HCT116 (cell line): ENCODE measurements at regions not wholly inside any gene's neighbourhood (a gene's known extent, or its start where the extent isn't known, plus 50 kb on each side); places are given as distances from the start of the nearest gene placed in this dataset.

ENCODE experiments used
- ATAC-seq: fragments of 200-7000 bp; cut with Tn5 transposase; 2 replicates; pipeline ENCODE4 v1.9.1; 2020; ENCODE audit warnings: mild to moderate bottlenecking, moderate library complexity
- BruUV-seq: library from RNA; stranded (reverse); fragments of 400-500 nt; replicated peaks from 2 replicates; lab custom pipeline; 2021; lab: Mats Ljungman, UMichigan
- CTCF ChIA-PET: fragments of 300-600 bp; sonication (Branson Sonifier 250); formaldehyde crosslinking; loops from one replicate; lab custom pipeline; 2021; ENCODE audit warnings: antibody characterized with exemption; lab: Charles Lee
- POLR2A ChIA-PET: fragments of 300-600, 350-600 bp; sonication (Branson Sonifier 250); formaldehyde crosslinking; loops from one replicate; lab custom pipeline; 2021; ENCODE audit warnings: antibody characterized with exemption; lab: Charles Lee
- RAD21 ChIA-PET, 2 experiments: fragments of 300-600 bp; sonication (Branson Sonifier 250); formaldehyde crosslinking; loops; one replicate each; lab custom pipeline; 2023; ENCODE audit warnings: low total read pairs in 2 of 2; ENCODE audit not compliant: uncharacterized antibody in 2 of 2, unreplicated experiment in 2 of 2, low non-redundant PET in 1 of 2; lab: Charles Lee
- DNase-seq: peaks from one replicate; pipeline ENCODE4 v3.0.0-alpha.2; 2010; ENCODE audit warnings: low read depth, low spot score
- H2AFZ ChIP-seq: fragments of 200-600 bp; shearing (Covaris generic), sonication (generic); 2 replicates; pipeline ENCODE4 v1.6.1; 2017; ENCODE audit warnings: low read depth, mixed run types, mixed read lengths, antibody characterized with exemption, low read length; ENCODE audit not compliant: poor library complexity, severe bottlenecking
- H3K27ac ChIP-seq: 2 replicates; pipeline ENCODE4 v1.5.1; 2012; ENCODE audit warnings: low read depth, low read length
- H3K27me3 ChIP-seq: fragments of 200-600 bp; sonication (generic); 2 replicates; pipeline ENCODE4 v1.6.1; 2016; ENCODE audit warnings: mixed run types, low read length, mixed read lengths; ENCODE audit not compliant: insufficient read depth
- H3K36me3 ChIP-seq, 2 experiments: fragments of 200-500 bp in 1 of 2; fragments of 200-600 bp in 1 of 2; sonication (Bioruptor generic) in 1 of 2; sonication (generic) in 1 of 2; 2 replicates each; pipeline versions ENCODE4 v1.5.1 to v1.6.1; 2014 to 2016; ENCODE audit warnings: low read length in 2 of 2, inconsistent platforms in 1 of 2, mixed read lengths in 1 of 2, mixed run types in 1 of 2; ENCODE audit not compliant: insufficient read depth in 2 of 2, control insufficient read depth in 1 of 2
- H3K4me1 ChIP-seq, 2 experiments: fragments of 200-600 bp in 1 of 2; sonication (generic) in 1 of 2; 2 replicates each; pipeline versions ENCODE4 v1.5.1 to v1.6.1; 2012 to 2017; ENCODE audit warnings: low read length in 2 of 2, inconsistent platforms in 1 of 2, mild to moderate bottlenecking in 1 of 2, mixed read lengths in 1 of 2, mixed run types in 1 of 2, moderate library complexity in 1 of 2; ENCODE audit not compliant: insufficient read depth in 2 of 2, control insufficient read depth in 1 of 2
- H3K4me2 ChIP-seq: fragments of 200-600 bp; sonication (generic); 2 replicates; pipeline ENCODE4 v1.6.1; 2017; ENCODE audit warnings: mixed run types, low read length, mixed read lengths
- H3K4me3 ChIP-seq, 2 experiments: fragments of 200-600 bp in 1 of 2; sonication (generic) in 1 of 2; replicated peaks in 1 of 2; 2 replicates each; pipeline ENCODE4 v1.5.1; 2011 to 2016; ENCODE audit warnings: low read length in 2 of 2, control low read depth in 1 of 2, low read depth in 1 of 2, mild to moderate bottlenecking in 1 of 2, mixed read lengths in 1 of 2, mixed run types in 1 of 2
- H3K79me2 ChIP-seq: fragments of 200-600 bp; sonication (generic); 2 replicates; pipeline ENCODE4 v1.6.1; 2017; ENCODE audit warnings: mild to moderate bottlenecking, mixed run types, low read length, moderate library complexity, mixed read lengths; ENCODE audit not compliant: insufficient read depth
- H3K9ac ChIP-seq: fragments of 200-600 bp; sonication (generic); 2 replicates; pipeline ENCODE4 v1.6.1; 2016; ENCODE audit warnings: low read length, mixed read lengths
- H3K9me2 ChIP-seq: fragments of 200-600 bp; sonication (generic), shearing (Covaris generic); 2 replicates; pipeline ENCODE4 v1.6.1; 2017; ENCODE audit warnings: mixed run types, mild to moderate bottlenecking, moderate library complexity; ENCODE audit not compliant: insufficient read depth
- H3K9me3 ChIP-seq, 2 experiments: fragments of 200-500 bp in 1 of 2; fragments of 200-600 bp in 1 of 2; sonication (Bioruptor generic) in 1 of 2; sonication (generic) in 1 of 2; 2 replicates each; pipeline ENCODE4 v1.6.1; 2014 to 2017; ENCODE audit warnings: low read length in 2 of 2, mixed read lengths in 2 of 2, inconsistent platforms in 1 of 2, low read depth in 1 of 2, mild to moderate bottlenecking in 1 of 2, mixed run types in 1 of 2, moderate library complexity in 1 of 2; ENCODE audit not compliant: control insufficient read depth in 1 of 2, insufficient read depth in 1 of 2
- H4K20me1 ChIP-seq: fragments of 200-600 bp; sonication (generic), shearing (Covaris generic); 2 replicates; pipeline ENCODE4 v1.6.1; 2017; ENCODE audit warnings: mixed run types, mild to moderate bottlenecking, moderate library complexity; ENCODE audit not compliant: insufficient read depth
- EGR1 ChIP-seq: IDR thresholded peaks from 2 replicates; pipeline ENCODE4 v1.6.1; 2012; ENCODE audit warnings: low read depth
- EZH2phosphoT487 ChIP-seq: fragments of 200-600 bp; IDR thresholded peaks from 2 replicates; pipeline ENCODE4 v1.6.1; 2018; ENCODE audit warnings: antibody characterized with exemption, borderline replicate concordance
- SIN3A ChIP-seq: IDR thresholded peaks from 2 replicates; pipeline ENCODE4 v1.6.1; 2012; ENCODE audit warnings: low read depth
- SRF ChIP-seq: IDR thresholded peaks from 2 replicates; pipeline ENCODE4 v1.6.1; 2012; ENCODE audit warnings: low read depth
- YY1 ChIP-seq: IDR thresholded peaks from 2 replicates; pipeline ENCODE4 v1.6.1; 2011; ENCODE audit warnings: low read length, low read depth, moderate library complexity, mild to moderate bottlenecking; ENCODE audit not compliant: insufficient replicate concordance; ENCODE audit errors: extremely low read depth
- ZFX ChIP-seq: fragments of 450-650 bp; IDR thresholded peaks from 2 replicates; pipeline ENCODE4 v1.6.1; 2017
- ZNF274 ChIP-seq: fragments of 200-500 bp; sonication (Bioruptor generic); IDR thresholded peaks from 2 replicates; pipeline ENCODE4 v1.6.1; 2014; ENCODE audit warnings: mild to moderate bottlenecking, low read depth, low read length, inconsistent platforms
- intact Hi-C: fragments of 100-400 bp; cut with micrococcal nuclease; formaldehyde crosslinking; loops from 2 replicates; pipeline ENCODE4 v1.10.0; 2022
- TF ChIP-seq, protein P1 (sequence below): IDR thresholded peaks from 2 replicates; pipeline ENCODE4 v1.6.1; 2012

GRCh38 chr12:63036974-63037335, 102.0 kb upstream of the PPM1H start:
- no peak overlapping the region for H3K4me2 ChIP-seq
- intact Hi-C loops: no loop called here
- BruUV-seq: no TSS peak
- H2AFZ ChIP-seq: no peak overlapping the region
- H3K4me3 ChIP-seq: no peak overlapping the region
- POLR2A ChIA-PET: no interaction called here
- no peaks in the 10 kb centered on the region for H3K9me2 ChIP-seq
- H3K4me1 ChIP-seq: no peaks in the 10 kb centered on the region
- H3K9me3 ChIP-seq: no peaks in the 10 kb centered on the region
- H3K9ac ChIP-seq: no peak overlapping the region
- no peak for TF ChIP-seq ZNF274
- no peak for TF ChIP-seq SIN3A
- no peak for TF ChIP-seq ZFX
- TF ChIP-seq EZH2phosphoT487: no peak
- H3K79me2 ChIP-seq: no peaks in the 10 kb centered on the region
- ATAC-seq (no peak), DNase-seq (no peak)
- H3K27me3 ChIP-seq: no peaks in the 10 kb centered on the region
- no peaks in the 10 kb centered on the region for H3K36me3 ChIP-seq
- H3K27ac ChIP-seq: no peak overlapping the region
- no peaks in the 10 kb centered on the region for H4K20me1 ChIP-seq
- RAD21 ChIA-PET: no interaction called here
- CTCF ChIA-PET: no interaction called here

GRCh38 chr12:63036216-63036973, 101.4 kb upstream of the PPM1H start:
- TF ChIP-seq, protein P1, sequence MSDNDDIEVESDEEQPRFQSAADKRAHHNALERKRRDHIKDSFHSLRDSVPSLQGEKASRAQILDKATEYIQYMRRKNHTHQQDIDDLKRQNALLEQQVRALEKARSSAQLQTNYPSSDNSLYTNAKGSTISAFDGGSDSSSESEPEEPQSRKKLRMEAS: no peak
- no peak for TF ChIP-seq SRF
- TF ChIP-seq EGR1: no peak
- no peak for TF ChIP-seq ZNF274
- no peak for TF ChIP-seq YY1

More at GRCh38 chr12:63036216-63036973, 101.4 kb upstream of the PPM1H start:
- no peak for ATAC-seq
- Histone ChIP-seq H2AFZ (no peak overlapping the region), H3K9me3 (no peaks in the 10 kb centered on the region), H3K9me2 (no peaks in the 10 kb centered on the region), H3K79me2 (no peaks in the 10 kb centered on the region), H3K27me3 (no peaks in the 10 kb centered on the region), H4K20me1 (no peaks in the 10 kb centered on the region), H3K4me1 (no peaks in the 10 kb centered on the region), H3K9ac (no peak overlapping the region), H3K36me3 (no peaks in the 10 kb centered on the region), H3K27ac (no peak overlapping the region), H3K4me3 (no peak overlapping the region), H3K4me2 (no peak overlapping the region)
- DNase-seq: no peak
- intact Hi-C loops: no loop called here
- ChIA-PET CTCF (interaction anchor here (1.6 kb wide), 1 partner anchor 32 kb away, joined by 5 read pairs; no protein-coding TSS in a partner anchor), POLR2A (no interaction called here), RAD21 (no interaction called here)
- BruUV-seq: no TSS peak
